ENCODE measurements at regions not wholly inside any gene's neighbourhood (a gene's known extent, or its start where the extent isn't known, plus 50 kb on each side); places are given as distances from the start of the nearest gene placed in this dataset.

DNA sequence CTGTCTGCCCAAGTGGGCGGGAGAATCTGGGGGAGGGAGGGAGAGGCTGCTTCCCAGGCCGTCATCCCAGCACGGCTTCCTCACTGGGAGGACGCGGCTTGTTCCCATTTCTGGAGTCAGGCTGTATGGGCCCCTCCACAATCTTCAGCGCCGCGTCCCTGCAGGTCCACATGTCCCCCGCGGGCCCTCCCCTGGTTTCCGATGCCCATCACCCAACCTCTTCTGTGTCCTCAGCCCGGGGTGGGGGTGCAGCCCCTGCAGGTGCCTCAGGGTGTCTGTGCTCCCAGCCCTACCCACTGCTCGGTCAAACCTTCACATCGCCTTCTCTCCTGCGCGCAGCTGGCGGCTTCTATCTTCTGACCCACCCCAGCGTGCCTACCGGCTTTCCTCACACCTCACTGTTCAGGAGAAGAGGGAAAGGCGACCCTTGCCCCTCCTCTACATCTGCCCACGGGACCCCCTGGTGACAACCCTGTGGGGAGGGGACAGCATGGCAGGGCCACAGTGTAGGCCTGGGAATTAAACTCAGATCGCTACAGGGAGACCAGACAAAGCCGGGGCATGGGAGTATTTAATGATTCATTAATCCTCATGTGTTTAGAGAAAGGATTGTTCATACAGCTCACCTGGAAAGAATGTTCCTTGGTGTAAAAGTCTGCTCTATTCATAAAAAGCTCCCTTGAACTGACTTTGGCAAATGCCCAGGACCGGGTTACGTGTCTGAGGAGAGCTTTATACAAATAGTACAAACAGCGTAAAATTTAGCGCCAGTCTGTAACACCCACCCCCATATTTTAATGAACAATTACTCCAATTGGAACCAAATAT is 145.1 kb downstream of the IRX1 start:
- TF ChIP-seq, protein P1, sequence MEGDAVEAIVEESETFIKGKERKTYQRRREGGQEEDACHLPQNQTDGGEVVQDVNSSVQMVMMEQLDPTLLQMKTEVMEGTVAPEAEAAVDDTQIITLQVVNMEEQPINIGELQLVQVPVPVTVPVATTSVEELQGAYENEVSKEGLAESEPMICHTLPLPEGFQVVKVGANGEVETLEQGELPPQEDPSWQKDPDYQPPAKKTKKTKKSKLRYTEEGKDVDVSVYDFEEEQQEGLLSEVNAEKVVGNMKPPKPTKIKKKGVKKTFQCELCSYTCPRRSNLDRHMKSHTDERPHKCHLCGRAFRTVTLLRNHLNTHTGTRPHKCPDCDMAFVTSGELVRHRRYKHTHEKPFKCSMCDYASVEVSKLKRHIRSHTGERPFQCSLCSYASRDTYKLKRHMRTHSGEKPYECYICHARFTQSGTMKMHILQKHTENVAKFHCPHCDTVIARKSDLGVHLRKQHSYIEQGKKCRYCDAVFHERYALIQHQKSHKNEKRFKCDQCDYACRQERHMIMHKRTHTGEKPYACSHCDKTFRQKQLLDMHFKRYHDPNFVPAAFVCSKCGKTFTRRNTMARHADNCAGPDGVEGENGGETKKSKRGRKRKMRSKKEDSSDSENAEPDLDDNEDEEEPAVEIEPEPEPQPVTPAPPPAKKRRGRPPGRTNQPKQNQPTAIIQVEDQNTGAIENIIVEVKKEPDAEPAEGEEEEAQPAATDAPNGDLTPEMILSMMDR (IDR thresholded peaks at IDR 0.05) = no peak
- TF ChIP-seq POLR2AphosphoS5 (IDR thresholded peaks at IDR 0.05) (no peak), EP300 (IDR thresholded peaks at IDR 0.05) (no peak)
